Activated CD4-positive, alpha-beta T cell treated with anti-CD3 and anti-CD28 coated beads, Interleukin-10, Interleukin-2, amounts not matched to agents 100 ng/mL and 50 ng/mL, durations not matched to agents 16 hours and 8 hours (primary cell): ENCODE measurements at regions not wholly inside any gene's neighbourhood (a gene's known extent, or its start where the extent isn't known, plus 50 kb on each side); places are given as distances from the start of the nearest gene placed in this dataset.

Experiments
- DNase-seq: peaks from one replicate; pipeline ENCODE4 v3.0.0-alpha.2; 2020

GRCh38 chr16:73232555-73233328 lies 184.8 kb upstream of the ZFHX3 start:
- no peak for DNase-seq

DNA sequence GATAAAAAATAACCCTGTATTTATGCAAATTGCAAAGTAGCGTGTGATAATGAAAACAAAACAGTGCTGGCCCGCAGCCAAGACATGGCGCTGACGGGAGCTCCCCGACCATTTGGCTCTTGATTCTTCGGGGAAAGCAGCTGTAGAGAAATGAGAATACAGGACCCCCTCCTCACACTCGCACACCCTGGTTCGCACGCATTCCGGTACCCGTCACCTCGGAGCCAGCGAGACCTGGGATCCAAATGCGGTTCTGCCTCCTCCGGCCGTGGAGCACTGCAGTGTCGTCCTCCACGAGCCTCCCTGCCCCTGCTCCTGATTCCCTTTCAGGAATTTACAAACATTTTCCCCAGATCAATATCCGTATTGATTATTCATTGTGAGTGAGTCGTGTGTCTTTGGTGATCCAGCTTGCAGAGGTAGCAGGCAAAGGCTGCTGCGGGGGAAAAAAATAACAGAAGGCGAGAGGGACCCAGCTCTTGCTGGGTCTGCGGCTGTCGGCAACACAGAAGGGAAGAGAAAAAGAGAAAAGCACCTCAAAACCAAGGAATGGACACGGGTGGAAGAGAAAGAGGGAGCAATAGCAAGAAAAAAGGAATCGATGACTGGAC lies 184.1 kb upstream of the ZFHX3 start:
- no peak for DNase-seq

DNA sequence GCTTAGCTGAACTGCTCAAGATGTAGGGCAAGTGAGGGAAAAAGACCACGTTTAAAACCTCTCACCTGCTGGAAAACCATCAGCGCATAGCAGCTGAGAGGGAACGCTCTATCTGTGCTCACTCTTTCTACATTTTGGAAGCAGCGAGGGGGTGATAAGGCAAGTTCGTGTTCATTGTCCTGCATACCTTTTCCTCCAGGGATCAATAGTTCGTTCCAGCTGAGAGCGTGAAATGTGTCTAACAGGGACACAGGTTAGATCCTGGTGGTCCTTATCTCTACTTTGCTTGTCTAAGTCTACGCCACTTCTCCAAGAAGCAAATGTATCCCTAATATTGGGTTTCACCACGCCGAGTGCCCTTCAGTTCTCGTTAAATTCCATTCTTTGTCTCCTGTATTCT lies 183.5 kb upstream of the ZFHX3 start:
- DNase-seq = no peak

DNA sequence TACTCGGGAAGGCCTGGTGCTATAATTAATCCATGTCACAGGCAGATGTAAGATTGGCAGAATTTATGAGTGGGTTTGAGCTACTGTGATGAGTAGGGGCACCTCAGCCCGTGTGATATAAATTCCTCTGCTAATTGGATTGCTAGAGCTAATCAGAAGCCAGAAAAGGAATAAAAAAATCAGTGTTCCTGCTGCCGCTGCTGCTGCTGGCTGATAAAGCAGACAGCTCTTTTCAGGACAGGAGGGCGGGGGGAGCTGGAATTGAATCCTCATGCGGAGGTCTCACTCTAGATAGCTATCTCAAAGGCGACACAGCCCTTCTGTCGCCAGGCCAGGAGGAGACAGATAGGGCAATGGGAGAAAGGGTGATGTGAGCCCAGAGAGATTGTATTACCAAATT lies 182.7 kb upstream of the ZFHX3 start:
- DNase-seq = no peak

DNA sequence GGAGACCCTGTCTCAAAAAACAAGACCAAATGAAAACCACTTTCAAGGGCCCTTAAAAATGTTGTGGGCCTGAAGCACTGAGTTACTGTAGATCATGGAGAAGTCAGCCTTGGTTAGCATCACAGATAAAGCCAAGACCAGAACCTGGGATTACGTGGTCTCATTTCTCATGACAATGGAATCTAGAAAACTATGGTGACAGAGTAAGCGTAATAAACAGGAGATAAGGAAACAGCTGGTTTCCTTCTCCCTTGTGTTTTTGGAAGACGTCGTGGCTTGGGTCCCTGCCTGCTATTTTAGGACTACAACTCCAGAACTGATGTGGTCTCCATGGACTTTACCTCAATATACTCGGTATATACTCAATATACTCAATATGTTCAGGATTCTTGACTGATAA lies 180.7 kb upstream of the ZFHX3 start:
- DNase-seq = no peak

DNA sequence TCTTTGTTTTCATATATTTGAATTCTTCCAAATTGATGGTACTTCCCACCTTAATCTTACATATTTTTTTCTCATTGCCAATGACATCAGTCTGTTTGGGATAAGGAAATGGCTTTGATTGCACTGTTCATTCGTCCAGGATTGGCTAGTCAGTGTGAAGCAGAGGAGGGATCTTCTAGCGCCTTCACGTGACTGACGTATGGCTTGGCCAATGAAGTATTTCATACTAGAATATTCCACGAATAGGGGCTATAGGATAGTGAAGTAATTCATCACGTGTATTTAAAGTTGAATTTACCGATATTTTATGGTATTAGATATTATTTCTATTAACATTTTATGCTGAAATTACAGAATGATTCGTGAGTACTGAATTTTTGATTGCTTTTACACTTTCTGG lies 178.7 kb upstream of the ZFHX3 start:
- DNase-seq = no peak

GRCh38 chr16:73225983-73226382 lies 178.1 kb upstream of the ZFHX3 start:
- no peak for DNase-seq

DNA sequence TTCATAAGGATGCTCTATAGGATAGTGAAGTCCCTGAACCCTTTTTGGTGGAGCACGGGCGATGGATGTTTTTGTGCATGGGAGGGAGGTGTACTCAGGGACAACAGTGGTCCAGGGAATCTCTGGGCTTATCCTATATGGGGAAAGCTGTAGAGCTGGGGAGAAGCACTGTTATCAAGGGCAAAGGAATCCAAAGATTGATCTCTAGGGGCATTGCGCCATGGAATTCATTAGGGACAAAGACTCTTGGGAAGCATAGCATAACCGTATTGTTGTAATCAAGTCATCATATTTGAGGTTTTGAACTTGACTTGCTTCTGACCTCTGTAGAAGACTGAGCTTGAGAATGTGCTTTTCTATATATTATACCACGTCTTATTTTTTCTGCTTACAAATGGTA lies 172.9 kb upstream of the ZFHX3 start:
- DNase-seq = no peak

- no peak for DNase-seq
Measured at GRCh38 chr16:73219176-73219575, 171.2 kb upstream of the ZFHX3 start.

- no peak for DNase-seq
Measured at GRCh38 chr16:73217654-73218053, 169.7 kb upstream of the ZFHX3 start.

DNA sequence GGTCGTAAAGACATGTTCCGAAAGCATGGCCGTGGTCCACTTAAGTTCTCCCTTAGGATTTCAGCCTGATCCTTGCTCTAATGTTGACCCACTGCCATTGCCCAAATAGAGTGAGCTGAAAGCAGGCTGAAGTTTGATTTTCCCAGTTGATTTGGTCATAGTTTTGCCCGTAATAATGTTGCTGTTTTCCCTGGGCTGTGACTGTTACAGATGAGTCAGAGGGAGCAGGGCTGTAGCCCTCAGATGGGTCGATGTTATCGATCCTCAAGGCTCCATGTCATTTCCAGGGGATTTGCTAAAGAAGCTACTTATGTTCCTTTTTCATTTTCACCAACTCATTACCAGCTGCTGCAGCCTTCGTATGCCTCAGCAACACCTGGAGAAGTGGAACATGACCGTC lies 169.0 kb upstream of the ZFHX3 start:
- DNase-seq = no peak

GRCh38 chr16:73215678-73216377 lies 167.9 kb upstream of the ZFHX3 start:
- DNase-seq = no peak

DNA sequence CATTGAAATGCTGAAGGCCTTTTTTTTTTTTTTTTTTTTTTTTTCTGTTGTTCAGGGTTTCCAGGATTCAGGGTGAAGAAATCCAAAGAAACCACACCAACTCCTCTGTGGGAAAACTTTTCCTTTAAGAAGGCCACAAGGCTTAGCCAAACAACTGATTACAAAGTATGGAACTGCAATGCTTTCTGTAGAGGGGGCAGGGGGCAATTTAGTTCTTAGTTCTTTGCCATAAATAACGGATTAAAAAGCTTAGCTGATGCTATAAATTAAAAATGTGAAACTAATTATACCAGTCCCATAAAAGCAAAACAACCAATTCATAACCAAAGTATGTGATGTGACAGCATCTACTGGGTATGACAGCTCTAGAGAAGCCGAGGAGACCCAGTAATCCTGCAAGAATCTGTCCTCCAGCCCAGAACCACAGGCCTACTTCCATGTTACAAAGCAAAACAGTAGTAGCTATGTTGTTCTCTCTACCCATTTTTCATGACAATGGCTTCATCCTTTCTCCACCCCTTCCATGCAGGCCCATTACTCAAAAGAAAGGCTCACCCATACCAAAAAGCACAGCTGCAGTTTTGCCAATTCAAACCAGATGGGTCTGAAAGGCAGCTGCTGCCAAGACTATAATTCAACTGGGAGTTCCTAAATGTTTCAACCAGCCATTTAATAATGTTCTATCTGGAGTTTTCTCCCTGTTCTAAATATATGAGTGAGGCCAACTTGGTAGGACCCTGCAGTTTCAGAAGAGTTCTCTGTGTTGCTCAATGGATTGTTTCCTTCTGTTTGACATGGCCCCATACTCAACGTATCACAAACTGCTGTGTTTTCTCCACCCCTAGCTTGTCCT lies 167.1 kb upstream of the ZFHX3 start:
- no peak for DNase-seq

GRCh38 chr16:73213732-73214455 lies 166.0 kb upstream of the ZFHX3 start:
- no peak for DNase-seq

DNA sequence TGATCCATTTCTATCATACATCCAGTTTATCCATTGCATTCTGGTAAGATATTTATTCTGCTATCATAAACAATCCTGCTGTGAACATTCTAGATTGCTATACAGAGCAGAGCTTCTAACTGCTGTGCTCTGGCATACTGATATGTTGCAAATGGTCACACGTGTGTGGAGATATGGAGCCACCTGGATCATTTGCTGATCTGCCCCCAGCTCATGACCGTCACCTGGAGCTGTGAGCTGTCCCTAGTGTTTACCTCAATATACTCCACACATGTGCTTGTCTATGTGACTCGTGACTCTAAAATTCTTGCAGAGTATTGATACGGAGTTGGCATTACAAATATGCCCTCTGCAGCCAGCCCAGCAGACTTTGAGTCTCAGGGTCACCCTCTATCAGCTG lies 164.5 kb upstream of the ZFHX3 start:
- no peak for DNase-seq

- no peak for DNase-seq
Measured at GRCh38 chr16:73210686-73211085, 162.8 kb upstream of the ZFHX3 start.

DNA sequence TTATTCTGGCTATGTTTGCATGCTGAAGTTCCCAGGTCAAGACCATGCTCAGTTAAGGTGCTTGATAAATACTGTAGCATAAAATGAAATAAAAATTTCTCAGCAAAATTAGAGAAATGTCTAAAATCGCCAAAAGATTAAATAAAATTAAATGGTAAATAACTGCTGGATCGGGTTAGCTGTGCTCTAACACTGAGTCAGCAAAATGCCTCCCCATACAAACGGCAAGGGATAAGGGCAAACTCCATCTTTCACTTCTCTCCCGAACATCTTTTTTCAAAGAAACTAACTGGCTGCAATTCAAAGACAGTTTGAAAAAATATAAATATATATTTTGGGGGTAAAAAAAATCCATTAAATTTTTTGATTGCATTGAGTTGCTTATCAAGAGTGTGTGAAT lies 162.2 kb upstream of the ZFHX3 start:
- DNase-seq = no peak

DNA sequence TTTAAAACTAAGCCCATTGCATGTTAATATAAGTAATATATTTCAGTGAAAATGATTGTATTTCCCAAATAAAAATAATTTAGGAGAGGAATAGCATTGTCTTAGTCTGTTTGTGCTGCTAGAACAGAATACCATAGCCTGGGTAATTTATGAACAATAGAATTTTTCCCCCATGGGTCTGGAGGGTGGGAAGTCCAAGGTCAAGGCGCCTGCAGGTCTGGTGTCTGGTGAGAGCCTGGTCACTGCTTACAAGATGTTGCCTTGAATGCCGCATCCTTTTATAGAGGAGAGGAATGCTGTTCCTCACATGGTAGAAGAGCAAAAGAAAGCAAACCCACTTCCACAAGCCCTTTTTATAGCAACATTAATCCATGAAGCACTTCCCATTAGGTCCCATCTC lies 161.3 kb upstream of the ZFHX3 start:
- DNase-seq = no peak

- DNase-seq = no peak
Measured at GRCh38 chr16:73206151-73206707, 158.3 kb upstream of the ZFHX3 start.

GRCh38 chr16:73205153-73205886 lies 157.4 kb upstream of the ZFHX3 start:
- no peak for DNase-seq

DNA sequence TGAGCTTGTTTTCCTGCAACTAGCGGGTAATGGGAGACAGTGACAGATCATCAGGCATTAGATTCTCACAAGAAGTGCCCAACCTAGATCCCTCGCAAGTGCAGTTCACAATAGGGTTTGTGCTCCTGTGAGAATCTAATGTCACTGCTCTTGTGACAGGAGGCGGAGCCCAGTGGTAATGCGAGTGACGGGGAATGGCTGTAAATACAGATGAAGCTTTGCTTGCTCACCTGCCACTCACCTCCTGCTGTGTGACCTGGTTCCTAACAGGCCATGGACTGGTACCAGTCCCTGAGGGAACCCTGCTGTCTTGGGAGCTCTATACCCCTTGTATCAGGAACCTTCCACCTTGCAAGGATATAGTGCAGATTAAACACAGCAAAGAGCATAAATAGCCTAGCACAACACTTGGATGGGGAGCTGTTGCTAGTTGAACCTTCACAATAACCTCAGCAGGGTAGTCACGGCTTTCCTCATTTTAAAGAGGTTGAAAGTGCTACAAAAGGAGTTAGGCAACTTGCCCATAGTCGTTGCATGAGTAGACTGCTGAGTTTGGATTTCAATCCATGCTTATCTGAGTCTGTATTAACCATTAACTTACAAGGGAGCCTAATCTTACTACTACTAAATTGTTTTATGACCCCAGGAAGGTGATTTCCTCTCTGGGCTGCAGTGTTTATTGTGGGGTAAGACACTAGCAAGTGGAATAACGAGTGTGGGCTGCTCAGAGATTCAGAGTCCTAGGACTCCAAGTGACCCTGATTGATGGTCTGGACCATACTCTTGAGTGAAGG lies 156.6 kb upstream of the ZFHX3 start:
- no peak for DNase-seq
